ENCODE measurements at regions not wholly inside any gene's neighbourhood (a gene's known extent, or its start where the extent isn't known, plus 50 kb on each side); places are given as distances from the start of the nearest gene placed in this dataset.

DNA sequence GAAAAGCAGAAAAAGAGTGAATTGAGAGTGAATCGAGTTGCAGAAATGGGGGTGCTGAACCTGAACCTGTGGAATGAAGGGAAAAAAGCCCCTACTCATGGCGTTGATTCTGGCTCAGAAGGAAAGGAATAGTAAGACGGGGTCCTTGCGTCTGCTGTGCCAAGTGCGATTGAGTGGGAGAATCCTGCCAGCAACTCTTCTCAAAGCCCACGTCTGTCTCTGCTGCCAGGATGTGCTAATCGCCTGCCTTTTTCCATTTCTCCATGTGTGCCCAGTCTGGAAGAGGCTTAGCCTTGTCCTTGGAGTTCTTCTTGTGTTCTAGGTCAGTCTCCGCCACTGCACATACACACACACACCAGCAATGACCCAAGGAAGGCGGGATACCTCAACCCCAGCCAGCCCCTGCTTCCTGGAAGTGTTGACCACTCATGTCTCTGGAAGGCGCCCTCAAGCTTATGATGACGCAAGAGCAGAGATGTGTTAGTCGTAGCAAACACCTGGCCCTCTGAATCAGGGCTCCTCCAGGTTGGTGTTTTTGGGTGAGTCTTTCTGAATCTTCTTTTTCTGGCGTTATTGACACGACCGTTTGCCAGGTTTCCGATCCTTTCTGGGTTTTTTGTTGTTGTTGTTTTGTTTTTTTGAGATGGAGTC is 262.4 kb upstream of the PROK2 start:
- TF ChIP-seq, protein P1, sequence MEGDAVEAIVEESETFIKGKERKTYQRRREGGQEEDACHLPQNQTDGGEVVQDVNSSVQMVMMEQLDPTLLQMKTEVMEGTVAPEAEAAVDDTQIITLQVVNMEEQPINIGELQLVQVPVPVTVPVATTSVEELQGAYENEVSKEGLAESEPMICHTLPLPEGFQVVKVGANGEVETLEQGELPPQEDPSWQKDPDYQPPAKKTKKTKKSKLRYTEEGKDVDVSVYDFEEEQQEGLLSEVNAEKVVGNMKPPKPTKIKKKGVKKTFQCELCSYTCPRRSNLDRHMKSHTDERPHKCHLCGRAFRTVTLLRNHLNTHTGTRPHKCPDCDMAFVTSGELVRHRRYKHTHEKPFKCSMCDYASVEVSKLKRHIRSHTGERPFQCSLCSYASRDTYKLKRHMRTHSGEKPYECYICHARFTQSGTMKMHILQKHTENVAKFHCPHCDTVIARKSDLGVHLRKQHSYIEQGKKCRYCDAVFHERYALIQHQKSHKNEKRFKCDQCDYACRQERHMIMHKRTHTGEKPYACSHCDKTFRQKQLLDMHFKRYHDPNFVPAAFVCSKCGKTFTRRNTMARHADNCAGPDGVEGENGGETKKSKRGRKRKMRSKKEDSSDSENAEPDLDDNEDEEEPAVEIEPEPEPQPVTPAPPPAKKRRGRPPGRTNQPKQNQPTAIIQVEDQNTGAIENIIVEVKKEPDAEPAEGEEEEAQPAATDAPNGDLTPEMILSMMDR (IDR thresholded peaks at IDR 0.05), result no peak
- TF ChIP-seq ZFX (IDR thresholded peaks at IDR 0.05; ENCODE audit: borderline replicate concordance), result no peak
- H3K27ac ChIP-seq, result no peak overlapping the region

DNA sequence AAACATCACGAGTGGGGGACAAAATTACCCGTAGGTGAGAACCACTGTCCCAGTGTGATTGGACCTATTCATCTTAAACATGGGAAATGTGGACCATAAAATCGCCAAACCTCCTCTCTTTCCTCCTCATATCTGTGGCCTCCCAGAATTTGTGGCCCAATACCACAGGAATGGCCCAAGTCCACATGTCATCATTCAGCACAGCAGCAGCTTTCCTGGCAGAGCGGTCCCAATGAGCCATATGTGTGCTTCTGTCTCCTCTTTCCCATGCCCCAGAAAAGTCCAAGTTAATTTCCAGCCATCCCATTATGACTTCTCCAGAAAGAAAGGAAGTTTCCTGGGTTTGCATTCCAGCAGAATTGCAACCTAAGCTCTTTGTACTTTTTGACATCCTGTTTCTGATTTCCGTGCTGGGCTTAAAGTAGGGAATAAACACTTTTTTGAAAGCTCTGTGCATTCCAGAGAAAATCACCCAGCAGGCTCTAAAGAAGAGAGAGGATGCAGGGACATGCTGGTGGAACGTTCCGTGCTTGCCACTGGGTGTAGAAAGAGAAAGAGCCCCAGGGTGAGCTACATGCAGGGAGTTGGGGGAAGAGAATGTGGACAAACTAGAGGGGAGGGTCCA is 259.4 kb upstream of the PROK2 start:
- TF ChIP-seq ZFX (IDR thresholded peaks at IDR 0.05; ENCODE audit: borderline replicate concordance), result no peak
- TF ChIP-seq, protein P1 (IDR thresholded peaks at IDR 0.05), result no peak
- H3K27ac ChIP-seq, result no peak overlapping the region

DNA sequence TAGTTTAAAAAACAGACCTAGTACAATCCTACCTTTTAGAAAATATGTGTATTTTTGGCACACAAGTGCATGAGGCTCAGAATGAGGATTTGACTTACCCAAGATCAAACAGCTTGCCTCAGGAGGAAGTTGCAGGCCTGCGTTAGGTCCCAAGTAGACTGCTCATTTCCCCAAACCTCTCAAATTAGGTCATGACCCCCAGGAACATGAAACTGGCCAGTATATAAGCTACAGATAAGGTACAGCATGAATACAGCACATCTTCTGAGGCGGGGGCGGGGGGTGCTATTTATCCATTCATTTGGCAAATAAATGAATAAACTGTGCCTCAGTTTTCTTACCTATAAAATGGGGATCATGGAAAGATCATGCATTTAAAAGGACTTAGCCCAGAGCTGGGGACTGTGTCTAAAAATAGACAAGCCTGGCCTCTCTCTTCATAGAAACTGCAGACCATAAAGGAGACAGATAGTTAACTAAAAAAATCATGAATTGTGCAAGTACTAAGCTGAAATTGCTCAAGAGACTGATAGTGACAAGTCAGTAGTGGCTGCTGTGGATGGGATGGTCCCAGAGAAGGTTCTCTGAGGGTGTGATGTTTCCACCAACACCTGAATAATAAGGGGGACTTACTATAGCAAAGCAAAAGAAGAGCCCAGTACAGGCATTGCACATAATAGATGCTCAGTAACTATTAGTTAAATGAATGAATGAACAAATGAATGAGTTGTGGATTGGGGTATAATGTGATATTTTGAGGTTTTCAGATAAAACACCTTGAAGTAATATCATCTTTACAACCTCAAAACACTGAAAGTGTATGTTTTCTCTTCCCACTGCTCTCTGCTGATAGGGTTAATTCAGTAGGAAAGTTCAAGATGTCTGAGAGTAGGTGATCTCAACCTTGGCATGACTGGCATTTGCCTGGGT is 258.5 kb upstream of the PROK2 start:
- no peak for TF ChIP-seq ZFX (IDR thresholded peaks at IDR 0.05; ENCODE audit: borderline replicate concordance)
- TF ChIP-seq, protein P1 (IDR thresholded peaks at IDR 0.05), result no peak
- no peak overlapping the region for H3K27ac ChIP-seq

DNA sequence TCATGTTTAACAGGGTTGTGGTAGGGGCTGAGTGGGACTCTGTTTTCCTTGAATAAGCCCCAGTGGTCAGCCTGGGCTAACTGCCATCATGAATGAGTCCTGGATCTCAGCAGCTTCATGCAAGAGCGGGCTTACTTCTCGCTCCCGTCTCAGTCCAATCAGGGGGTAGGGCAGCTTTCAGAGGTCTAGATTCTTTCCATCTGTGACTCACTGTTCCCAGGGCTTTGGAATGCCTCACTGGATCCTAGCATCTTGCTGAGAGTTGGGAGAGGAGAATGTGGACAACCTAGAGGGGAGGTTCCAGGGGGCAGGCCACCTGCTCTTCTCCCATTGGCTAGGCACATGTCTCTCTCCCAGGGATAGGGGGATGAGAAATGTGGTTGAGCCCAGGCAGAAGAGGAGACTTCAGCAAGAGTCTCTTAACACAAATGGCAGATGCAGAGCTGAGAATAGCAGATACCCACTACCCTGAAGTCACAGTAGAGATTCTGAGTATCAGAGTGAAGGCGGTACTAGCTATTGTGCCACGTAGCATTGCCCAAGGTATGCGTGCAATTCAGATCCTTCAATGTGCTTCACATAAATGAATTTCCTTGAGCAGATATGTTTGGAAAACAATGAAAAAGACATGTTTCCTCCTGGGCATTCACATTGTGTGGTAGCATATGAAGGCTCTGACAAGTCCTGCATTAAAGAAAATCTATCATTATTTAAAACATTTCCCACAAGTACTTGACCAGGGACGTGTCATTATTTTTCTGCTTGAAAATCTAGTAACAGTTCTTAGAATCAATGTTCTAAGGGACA is 257.7 kb upstream of the PROK2 start:
- TF ChIP-seq, protein P1 (IDR thresholded peaks at IDR 0.05), result no peak
- no peak for TF ChIP-seq ZFX (IDR thresholded peaks at IDR 0.05; ENCODE audit: borderline replicate concordance)
- no peak overlapping the region for H3K27ac ChIP-seq

DNA sequence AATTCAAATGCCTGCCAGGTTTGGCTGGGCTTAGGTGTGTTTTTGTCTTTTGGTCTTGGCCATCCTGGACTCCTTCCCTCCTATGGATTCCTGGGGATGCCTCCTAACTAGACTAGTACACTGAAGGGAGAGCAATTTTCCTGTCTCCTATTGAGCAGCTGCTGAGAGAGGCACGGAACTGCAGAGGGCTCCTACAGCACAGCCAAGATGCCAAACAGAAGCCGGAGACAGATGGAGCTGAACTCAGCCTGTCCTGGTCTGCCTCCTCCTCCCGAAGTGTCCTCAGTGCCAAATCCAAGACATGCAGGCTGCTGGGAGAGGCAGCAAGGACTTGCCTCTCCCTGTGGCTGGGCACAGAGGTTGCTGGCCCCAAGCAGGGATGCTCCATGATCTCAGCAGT is 256.6 kb upstream of the PROK2 start:
- H3K27ac ChIP-seq, result no peak overlapping the region
- TF ChIP-seq ZFX (IDR thresholded peaks at IDR 0.05; ENCODE audit: borderline replicate concordance), result no peak
- TF ChIP-seq, protein P1 (IDR thresholded peaks at IDR 0.05), result no peak

DNA sequence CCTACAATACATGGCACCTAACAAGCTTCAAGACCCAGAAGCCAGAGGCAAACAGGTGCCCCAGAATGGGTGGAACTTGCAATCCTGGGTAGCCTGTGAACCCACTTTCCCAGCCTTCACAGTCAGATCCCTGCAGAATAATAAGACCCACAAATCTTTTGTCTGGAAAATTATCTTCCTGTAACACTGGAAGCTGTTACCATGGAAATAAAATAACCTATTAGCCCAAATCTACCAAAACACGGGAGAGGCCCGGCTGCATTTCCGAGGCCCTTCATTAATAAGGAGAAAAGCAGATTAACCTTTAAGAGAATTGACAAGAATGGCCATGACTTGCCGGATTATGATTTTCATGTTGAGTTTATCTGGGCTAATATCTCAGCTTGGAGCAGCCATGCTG is 256.1 kb upstream of the PROK2 start:
- TF ChIP-seq ZFX (IDR thresholded peaks at IDR 0.05; ENCODE audit: borderline replicate concordance), result no peak
- TF ChIP-seq, protein P1 (IDR thresholded peaks at IDR 0.05), result no peak
- H3K27ac ChIP-seq, result no peak overlapping the region
